ENCODE measurements at regions not wholly inside any gene's neighbourhood (a gene's known extent, or its start where the extent isn't known, plus 50 kb on each side); places are given as distances from the start of the nearest gene placed in this dataset.
A peak's percentile ranks its signal among the peaks of the same experiment; 100 is the strongest.
"Not testable (repeated sequence)": the region's sequence is repeated elsewhere in the genome, so short reads cannot be mapped to it uniquely, and the experiment has no call there.

DNA sequence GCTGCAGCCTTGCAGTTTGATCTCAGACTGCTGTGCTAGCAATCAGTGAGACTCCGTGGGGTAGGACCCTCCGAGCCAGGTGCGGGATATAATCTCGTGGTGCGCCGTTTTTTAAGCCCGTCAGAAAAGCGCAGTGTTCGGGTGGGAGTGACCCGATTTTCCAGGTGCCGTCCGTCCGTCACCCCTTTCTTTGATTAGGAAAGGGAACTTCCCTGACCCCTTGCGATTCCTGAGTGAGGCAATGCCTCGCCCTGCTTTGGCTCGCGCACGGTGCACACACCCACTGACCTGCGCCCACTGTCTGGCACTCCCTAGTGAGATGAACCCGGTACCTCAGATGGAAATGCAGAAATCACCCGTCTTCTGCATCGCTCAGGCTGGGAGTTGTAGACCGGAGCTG is 203.2 kb downstream of the SNCAIP start:
- H3K4me3 ChIP-seq (ENCODE audit: low read depth, low read length); DNase-seq (ENCODE audit: low read depth): not testable (repeated sequence)

DNA sequence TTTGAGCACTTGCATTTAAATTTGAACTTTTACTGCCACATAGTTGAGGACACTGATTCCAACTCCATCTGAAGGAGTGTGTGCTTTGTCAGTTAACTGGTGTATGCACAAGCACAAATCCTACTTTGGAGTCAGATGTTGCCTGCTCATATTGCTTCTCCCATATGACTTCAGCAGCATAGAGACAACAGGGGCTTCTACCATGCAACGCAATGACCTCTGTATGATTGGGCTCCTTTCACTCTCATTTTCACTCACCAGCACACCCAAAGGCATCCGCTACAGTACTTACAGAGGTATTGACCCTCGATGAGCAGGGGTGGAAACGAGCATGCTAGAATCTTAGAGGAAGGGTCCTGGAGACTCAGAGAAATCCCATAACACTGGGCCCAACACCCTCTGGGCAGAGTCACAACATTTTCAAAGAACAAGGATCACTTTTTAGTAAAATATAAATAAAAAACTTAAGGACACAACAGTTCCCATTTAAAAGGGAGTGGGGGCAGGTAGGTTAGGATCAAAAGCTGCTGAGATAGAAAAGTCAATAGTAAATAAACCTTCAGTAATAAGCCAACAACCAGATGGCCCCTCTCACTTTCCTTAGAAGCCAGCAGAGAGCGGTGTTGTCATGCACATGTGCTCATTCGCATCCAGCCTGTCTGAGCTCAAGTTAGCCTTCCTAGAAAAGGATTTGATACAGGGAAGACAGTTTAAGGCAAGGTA is 203.8 kb downstream of the SNCAIP start:
- TF ChIP-seq, protein P1, sequence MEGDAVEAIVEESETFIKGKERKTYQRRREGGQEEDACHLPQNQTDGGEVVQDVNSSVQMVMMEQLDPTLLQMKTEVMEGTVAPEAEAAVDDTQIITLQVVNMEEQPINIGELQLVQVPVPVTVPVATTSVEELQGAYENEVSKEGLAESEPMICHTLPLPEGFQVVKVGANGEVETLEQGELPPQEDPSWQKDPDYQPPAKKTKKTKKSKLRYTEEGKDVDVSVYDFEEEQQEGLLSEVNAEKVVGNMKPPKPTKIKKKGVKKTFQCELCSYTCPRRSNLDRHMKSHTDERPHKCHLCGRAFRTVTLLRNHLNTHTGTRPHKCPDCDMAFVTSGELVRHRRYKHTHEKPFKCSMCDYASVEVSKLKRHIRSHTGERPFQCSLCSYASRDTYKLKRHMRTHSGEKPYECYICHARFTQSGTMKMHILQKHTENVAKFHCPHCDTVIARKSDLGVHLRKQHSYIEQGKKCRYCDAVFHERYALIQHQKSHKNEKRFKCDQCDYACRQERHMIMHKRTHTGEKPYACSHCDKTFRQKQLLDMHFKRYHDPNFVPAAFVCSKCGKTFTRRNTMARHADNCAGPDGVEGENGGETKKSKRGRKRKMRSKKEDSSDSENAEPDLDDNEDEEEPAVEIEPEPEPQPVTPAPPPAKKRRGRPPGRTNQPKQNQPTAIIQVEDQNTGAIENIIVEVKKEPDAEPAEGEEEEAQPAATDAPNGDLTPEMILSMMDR (conservative IDR thresholded peaks at IDR 0.05; ENCODE audit: low read depth, low read length) = peak; percentile 95
- DNase-seq (ENCODE audit: low read depth) = peak; percentile 92
- H3K4me3 ChIP-seq (ENCODE audit: low read depth, low read length) = no peak overlapping the region

DNA sequence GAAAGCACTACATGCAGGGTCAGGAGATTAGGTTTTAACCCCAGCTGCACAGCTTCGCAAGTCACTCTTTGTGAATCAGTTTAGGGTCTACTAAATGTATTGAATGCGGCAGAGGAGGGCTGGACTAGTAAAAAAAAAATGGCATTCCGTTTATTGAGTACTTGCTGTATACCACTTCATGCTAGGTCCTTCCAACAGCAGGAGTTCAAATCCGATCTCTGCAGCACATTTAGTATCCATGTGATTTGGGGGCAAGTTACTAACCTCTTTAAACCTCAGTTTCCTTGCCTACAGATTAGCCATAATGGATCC is 204.4 kb downstream of the SNCAIP start:
- TF ChIP-seq, protein P1 (conservative IDR thresholded peaks at IDR 0.05; ENCODE audit: low read depth, low read length) = no peak
- no peak overlapping the region for H3K4me3 ChIP-seq (ENCODE audit: low read depth, low read length)

DNA sequence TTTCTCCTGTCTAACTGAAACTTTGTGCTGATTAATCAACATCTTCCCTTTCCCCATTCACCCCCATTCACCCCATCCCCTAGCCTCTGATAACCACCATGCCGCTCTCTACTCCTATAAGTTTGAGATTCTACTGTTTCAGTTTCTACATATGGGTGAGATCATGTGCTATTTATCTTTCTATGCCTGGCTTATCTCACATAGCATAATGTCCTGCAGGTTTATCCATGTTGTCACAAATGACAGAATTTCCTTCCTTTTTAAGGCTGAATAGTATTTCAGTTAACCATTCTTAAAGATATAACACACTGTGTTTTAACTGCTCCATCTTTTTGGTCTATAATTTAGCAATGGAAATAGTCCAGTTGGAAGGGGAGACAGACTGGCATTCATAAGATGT is 205.1 kb downstream of the SNCAIP start:
- DNase-seq (ENCODE audit: low read depth) = no peak
- TF ChIP-seq, protein P1 (conservative IDR thresholded peaks at IDR 0.05; ENCODE audit: low read depth, low read length) = no peak

More for the DNA sequence above, 204.4 kb downstream of the SNCAIP start:
- no peak for DNase-seq (ENCODE audit: low read depth)

DNA sequence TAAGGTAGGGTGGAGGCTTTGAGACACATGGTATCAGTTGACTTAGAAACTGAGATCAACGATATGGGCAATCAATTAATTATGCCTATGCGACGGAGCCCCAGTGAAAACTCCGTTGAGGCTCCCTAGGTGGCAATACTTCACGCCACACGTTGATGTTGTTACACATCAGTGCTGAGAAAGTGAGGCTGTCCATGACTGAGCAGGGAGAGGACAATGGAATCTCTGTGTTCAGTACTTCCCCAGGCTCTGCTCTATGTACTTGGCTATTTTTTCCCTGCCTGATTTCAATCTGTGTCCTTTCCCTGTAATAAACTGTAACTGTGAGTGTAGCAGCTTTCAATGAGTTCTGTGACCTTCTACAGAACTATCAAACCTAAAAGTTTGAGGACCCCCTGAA is 211.7 kb downstream of the SNCAIP start:
- no peak overlapping the region for H3K4me3 ChIP-seq (ENCODE audit: low read depth, low read length)
- no peak for DNase-seq (ENCODE audit: low read depth)
- TF ChIP-seq, protein P1 (conservative IDR thresholded peaks at IDR 0.05; ENCODE audit: low read depth, low read length) = no peak

More for the DNA sequence above, 205.1 kb downstream of the SNCAIP start:
- no peak overlapping the region for H3K4me3 ChIP-seq (ENCODE audit: low read depth, low read length)

DNA sequence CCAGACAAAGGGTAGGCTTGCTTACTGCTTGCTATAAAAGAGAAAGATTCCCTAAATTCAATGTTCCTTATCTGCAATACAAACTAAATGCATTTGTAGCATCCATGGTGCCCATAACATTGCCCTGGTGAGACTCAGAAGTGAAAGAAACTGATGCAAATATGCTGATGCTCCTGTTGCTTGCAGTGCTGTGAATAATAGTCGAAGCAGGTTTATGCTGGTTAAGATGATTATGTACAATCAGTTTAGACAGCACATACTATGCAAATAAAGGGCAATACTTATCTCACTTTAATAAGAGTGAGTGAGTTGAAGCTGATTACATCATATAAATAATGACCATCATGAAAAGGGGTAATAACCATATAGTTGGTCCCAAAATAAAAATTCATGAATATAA is 215.5 kb downstream of the SNCAIP start:
- DNase-seq (ENCODE audit: low read depth) = no peak
- no peak overlapping the region for H3K4me3 ChIP-seq (ENCODE audit: low read depth, low read length)
- TF ChIP-seq, protein P1 (conservative IDR thresholded peaks at IDR 0.05; ENCODE audit: low read depth, low read length) = no peak

DNA sequence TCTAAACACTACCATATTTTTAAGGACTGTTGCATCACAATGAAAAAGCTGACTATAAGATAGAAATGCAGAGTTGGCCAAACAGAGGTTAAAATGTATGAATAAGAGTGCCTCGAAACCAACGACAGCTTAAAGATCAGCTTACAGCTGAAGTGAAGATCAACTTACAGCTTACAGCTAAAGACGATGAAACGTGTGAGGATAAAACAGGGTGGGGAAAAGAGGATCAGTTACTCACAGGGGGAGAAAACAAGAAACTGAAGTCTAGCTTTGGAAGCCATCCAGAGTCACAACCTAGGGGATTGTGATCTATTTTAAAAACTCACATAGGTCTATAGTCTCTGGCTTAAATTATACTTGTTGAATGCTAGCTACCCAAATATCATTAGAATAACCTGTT is 220.0 kb downstream of the SNCAIP start:
- DNase-seq (ENCODE audit: low read depth) = peak; percentile 26
- TF ChIP-seq, protein P1 (conservative IDR thresholded peaks at IDR 0.05; ENCODE audit: low read depth, low read length) = no peak
- H3K4me3 ChIP-seq (ENCODE audit: low read depth, low read length) = no peak overlapping the region
